ENCODE measurements at regions not wholly inside any gene's neighbourhood (a gene's known extent, or its start where the extent isn't known, plus 50 kb on each side); places are given as distances from the start of the nearest gene placed in this dataset.

DNA sequence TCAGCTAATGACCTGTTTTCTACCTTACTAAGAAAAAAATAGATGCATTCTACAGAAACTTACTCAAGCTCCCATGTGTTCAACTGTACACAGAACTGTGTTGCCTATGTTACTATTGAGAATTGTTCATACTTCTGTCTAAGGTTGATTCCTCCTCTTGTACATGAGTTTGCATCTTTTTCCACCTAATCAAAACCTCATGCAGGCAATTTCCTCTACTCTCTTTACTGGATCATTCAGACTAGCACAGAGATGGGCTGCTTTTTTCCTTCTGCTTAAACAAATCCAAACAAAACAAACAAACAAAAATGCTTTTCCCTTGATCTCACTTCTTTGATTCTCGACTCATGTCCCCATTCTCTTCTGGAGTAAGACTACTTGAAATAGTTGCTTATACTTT, 58.8 kb upstream of the PTGFR start:
- Histone ChIP-seq H3K4me1 (ENCODE audit: control insufficient read depth in 2 of 2, insufficient read depth in 2 of 2, low read length in 2 of 2) (no peaks in the 10 kb centered on the region), H4K20me1 (ENCODE audit: control insufficient read depth, insufficient read depth, low read length, poor library complexity, severe bottlenecking) (no peaks in the 10 kb centered on the region), H3K27me3 (replicated peaks in 1 of 4; ENCODE audit: control extremely low read depth in 1 of 4, control insufficient read depth in 3 of 4, insufficient read depth in 4 of 4, low read length in 3 of 4) (no peaks in the 10 kb centered on the region), H3K4me3 (ENCODE audit: control extremely low read depth in 1 of 5, extremely low read depth in 1 of 5, insufficient read depth in 1 of 5, low read depth in 2 of 5, low read length in 4 of 5) (no peak overlapping the region), H3K4me2 (replicated peaks; ENCODE audit: low read depth, low read length, poor library complexity, severe bottlenecking) (no peak overlapping the region), H3K9me3 (ENCODE audit: control extremely low read depth in 1 of 3, control insufficient read depth in 2 of 3, insufficient read depth in 1 of 3, low read length in 2 of 3) (no peaks in the 10 kb centered on the region), H3K9ac (ENCODE audit: low read length) (no peak overlapping the region), H3K27ac (ENCODE audit: low read length in 2 of 2) (no peak overlapping the region), H3K36me3 (replicated peaks in 1 of 2; ENCODE audit: control extremely low read depth in 1 of 2, control insufficient read depth in 1 of 2, extremely low read depth in 1 of 2, insufficient read depth in 2 of 2, low read length in 1 of 2) (no peaks in the 10 kb centered on the region), H2AFZ (ENCODE audit: insufficient read depth, low read depth, low read length, poor library complexity, severe bottlenecking) (no peak overlapping the region), H3K79me2 (ENCODE audit: control insufficient read depth, insufficient read depth, low read length) (no peaks in the 10 kb centered on the region)
- DNase-seq (no peak), ATAC-seq (ENCODE audit: low read depth) (no peak)
- H3K27ac Mint-ChIP-seq = no peak overlapping the region
- ChIA-PET POLR2A (no interaction called here), CTCF (no interaction called here)
- H3K4me1 Mint-ChIP-seq = no peaks in the 10 kb centered on the region
- no CpG with 5 or more reads among the region's 1 CpG for WGBS (ENCODE audit: insufficient coverage)
- H3K27me3 Mint-ChIP-seq = no peaks in the 10 kb centered on the region
- TF ChIP-seq, protein P1, sequence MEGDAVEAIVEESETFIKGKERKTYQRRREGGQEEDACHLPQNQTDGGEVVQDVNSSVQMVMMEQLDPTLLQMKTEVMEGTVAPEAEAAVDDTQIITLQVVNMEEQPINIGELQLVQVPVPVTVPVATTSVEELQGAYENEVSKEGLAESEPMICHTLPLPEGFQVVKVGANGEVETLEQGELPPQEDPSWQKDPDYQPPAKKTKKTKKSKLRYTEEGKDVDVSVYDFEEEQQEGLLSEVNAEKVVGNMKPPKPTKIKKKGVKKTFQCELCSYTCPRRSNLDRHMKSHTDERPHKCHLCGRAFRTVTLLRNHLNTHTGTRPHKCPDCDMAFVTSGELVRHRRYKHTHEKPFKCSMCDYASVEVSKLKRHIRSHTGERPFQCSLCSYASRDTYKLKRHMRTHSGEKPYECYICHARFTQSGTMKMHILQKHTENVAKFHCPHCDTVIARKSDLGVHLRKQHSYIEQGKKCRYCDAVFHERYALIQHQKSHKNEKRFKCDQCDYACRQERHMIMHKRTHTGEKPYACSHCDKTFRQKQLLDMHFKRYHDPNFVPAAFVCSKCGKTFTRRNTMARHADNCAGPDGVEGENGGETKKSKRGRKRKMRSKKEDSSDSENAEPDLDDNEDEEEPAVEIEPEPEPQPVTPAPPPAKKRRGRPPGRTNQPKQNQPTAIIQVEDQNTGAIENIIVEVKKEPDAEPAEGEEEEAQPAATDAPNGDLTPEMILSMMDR (IDR thresholded peaks at IDR 0.05) = no peak
- no peak for TF ChIP-seq EZH2 (IDR thresholded peaks at IDR 0.05; ENCODE audit: borderline replicate concordance, insufficient read depth, low read depth, low read length, poor library complexity, severe bottlenecking)
- H3K9me3 Mint-ChIP-seq (ENCODE audit: insufficient read depth) = peaks cover 3% of the 10 kb centered on the region
- intact Hi-C loops (cut with micrococcal nuclease) = no loop called here
- H3K4me3 Mint-ChIP-seq = no peak overlapping the region

DNA sequence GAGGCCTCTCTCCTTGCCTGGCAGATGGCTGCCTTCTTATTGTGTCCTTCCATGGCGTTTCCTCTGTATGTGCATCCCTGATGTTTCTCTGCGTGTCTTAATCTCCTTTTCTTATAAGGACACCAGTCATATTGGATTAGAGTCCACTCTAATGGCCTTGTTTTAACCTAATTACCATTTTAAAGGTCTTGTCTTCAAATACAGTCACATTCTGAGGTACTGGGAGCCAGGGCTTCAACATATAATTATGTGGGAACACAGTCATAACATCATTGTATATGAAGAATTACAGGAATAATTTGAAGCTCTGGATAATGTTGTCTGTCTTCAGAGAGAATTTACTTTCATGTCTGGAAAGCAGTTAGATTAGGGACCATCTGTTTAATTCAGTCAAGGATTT, 56.4 kb upstream of the PTGFR start:
- Histone ChIP-seq H3K4me2 (replicated peaks; ENCODE audit: low read depth, low read length, poor library complexity, severe bottlenecking) (no peak overlapping the region), H3K79me2 (ENCODE audit: control insufficient read depth, insufficient read depth, low read length) (no peaks in the 10 kb centered on the region), H3K27ac (ENCODE audit: low read length in 2 of 2) (no peak overlapping the region), H3K27me3 (replicated peaks in 1 of 4; ENCODE audit: control extremely low read depth in 1 of 4, control insufficient read depth in 3 of 4, insufficient read depth in 4 of 4, low read length in 3 of 4) (no peaks in the 10 kb centered on the region), H3K4me1 (ENCODE audit: control insufficient read depth in 2 of 2, insufficient read depth in 2 of 2, low read length in 2 of 2) (no peaks in the 10 kb centered on the region), H4K20me1 (ENCODE audit: control insufficient read depth, insufficient read depth, low read length, poor library complexity, severe bottlenecking) (no peaks in the 10 kb centered on the region), H3K9me3 (ENCODE audit: control extremely low read depth in 1 of 3, control insufficient read depth in 2 of 3, insufficient read depth in 1 of 3, low read length in 2 of 3) (no peaks in the 10 kb centered on the region), H3K4me3 (ENCODE audit: control extremely low read depth in 1 of 5, extremely low read depth in 1 of 5, insufficient read depth in 1 of 5, low read depth in 2 of 5, low read length in 4 of 5) (no peak overlapping the region), H3K9ac (ENCODE audit: low read length) (no peak overlapping the region), H2AFZ (ENCODE audit: insufficient read depth, low read depth, low read length, poor library complexity, severe bottlenecking) (no peak overlapping the region), H3K36me3 (replicated peaks in 1 of 2; ENCODE audit: control extremely low read depth in 1 of 2, control insufficient read depth in 1 of 2, extremely low read depth in 1 of 2, insufficient read depth in 2 of 2, low read length in 1 of 2) (no peaks in the 10 kb centered on the region)
- ChIA-PET POLR2A (no interaction called here), CTCF (no interaction called here)
- Mint-ChIP-seq H3K9me3 (ENCODE audit: insufficient read depth) (peaks cover 3% of the 10 kb centered on the region), H3K27me3 (no peaks in the 10 kb centered on the region), H3K4me3 (no peak overlapping the region), H3K4me1 (no peaks in the 10 kb centered on the region), H3K27ac (no peak overlapping the region)
- no peak for DNase-seq
- TF ChIP-seq, protein P1 (IDR thresholded peaks at IDR 0.05) = no peak
- TF ChIP-seq EZH2 (IDR thresholded peaks at IDR 0.05; ENCODE audit: borderline replicate concordance, insufficient read depth, low read depth, low read length, poor library complexity, severe bottlenecking) = no peak
- ATAC-seq (ENCODE audit: low read depth) = no peak
- intact Hi-C loops (cut with micrococcal nuclease) = no loop called here
- 100% methylated on average over 2 of the region's 2 CpGs for WGBS (ENCODE audit: insufficient coverage)

Data from B cell (primary cell).